GM19467 (cell line): ENCODE measurements at regions not wholly inside any gene's neighbourhood (a gene's known extent, or its start where the extent isn't known, plus 50 kb on each side); places are given as distances from the start of the nearest gene placed in this dataset.
A peak's percentile ranks its signal among the peaks of the same experiment; 100 is the strongest.

Source experiments
- ATAC-seq: cut with Tn5 transposase; IDR thresholded peaks from one replicate; pipeline ENCODE4 v1.9.1; 2021; ENCODE audit warnings: mild to moderate bottlenecking, moderate library complexity; ENCODE audit not compliant: unreplicated experiment

DNA sequence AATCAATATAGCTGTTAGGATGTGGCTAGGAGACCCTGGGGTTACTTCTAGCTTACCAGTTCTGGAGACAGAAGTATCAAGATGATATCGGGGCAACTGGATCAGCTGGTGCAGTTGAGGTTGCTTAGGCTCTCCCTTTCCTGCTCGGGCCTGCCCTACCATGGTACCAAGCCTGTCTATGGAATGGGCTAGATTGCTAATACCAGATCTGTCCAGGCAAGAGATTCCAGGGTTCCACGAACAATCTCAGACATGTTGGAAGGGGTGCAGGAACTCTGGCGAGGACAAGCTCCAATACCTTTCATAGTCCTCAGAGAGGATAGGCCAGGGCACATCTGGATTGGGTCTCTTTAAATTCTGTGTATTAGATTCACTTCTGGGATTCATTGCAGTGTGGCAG, 53.8 kb downstream of the ADM start:
- ATAC-seq: no peak

DNA sequence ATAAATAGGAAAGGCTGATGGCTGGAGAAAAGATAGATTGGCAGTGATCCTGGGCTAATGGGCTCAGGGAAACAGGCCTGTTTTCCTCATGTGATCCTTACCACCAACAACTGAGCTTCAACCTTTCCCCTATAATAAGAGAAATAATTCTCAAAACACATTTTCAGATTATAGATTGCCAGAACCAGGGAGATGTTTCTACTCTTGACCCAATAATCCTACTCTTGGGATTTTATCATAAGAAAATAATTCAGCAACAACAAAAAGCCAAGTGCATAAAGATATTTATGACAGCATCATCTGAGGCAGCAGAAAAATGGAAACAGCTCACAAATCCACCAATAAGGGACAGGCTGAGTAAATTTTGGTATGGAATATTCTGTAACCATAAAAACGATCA, 54.3 kb downstream of the ADM start:
- ATAC-seq: no peak

- no peak for ATAC-seq
Observed at GRCh38 chr11:10360835-10361234, 56.0 kb downstream of the ADM start.

- no peak for ATAC-seq
Observed at GRCh38 chr11:10365045-10365444, 60.2 kb downstream of the ADM start.

- peak; percentile 89 for ATAC-seq
Observed at GRCh38 chr11:10366568-10367331, 61.9 kb downstream of the ADM start.

DNA sequence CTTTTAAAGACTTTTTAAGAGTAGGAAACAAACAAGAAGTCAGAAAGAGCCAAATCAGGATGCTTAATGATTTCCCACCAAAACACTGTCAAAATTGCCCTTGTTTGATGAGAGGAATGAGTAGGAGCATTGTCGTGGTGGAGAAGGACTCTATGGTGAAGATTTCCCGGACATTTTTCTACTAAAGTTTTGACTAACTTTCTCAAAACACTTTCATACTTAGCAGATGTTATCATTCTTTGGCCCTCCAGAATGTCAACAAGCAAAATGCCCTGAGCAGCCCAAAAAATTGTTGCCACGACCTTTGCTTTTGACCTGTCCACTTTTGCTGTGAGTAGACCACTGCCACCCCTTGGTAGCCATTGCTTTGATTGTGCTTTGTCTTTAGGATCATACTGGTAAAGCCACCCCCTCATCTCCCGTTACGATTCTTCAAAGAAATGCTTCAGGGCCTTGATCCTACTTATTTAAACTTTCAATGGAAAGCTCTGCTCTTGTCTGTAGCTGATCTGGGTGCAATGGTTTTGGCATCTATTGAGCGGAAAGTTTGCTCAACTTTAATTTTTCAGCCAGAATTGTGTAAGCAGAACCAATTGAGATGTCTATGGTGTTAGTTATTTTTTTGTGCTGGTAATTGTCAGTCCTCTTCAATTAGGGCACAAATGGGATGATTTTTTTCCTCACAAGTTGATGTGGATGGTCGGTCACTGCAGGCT, 67.2 kb downstream of the ADM start:
- no peak for ATAC-seq

- ATAC-seq: no peak
Observed at GRCh38 chr11:10373340-10373739, 68.5 kb downstream of the ADM start.

DNA sequence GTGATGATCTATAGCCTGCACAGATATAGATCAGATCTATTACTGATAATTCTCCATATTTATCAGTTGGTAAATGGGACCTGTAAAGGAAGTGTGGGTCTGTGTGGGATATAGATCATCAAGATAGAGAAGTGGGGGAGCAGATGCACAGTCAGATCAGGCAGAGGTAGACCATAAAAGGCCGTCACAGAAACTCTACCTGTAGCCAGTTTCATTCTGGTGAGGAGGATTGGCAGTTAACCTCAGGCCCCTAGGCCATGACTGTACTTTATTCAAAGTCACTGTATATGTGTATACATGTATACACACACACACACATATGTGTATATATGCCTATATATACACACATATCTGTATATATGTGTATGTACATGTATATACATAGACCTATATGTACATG, 69.1 kb downstream of the ADM start:
- ATAC-seq: no peak

DNA sequence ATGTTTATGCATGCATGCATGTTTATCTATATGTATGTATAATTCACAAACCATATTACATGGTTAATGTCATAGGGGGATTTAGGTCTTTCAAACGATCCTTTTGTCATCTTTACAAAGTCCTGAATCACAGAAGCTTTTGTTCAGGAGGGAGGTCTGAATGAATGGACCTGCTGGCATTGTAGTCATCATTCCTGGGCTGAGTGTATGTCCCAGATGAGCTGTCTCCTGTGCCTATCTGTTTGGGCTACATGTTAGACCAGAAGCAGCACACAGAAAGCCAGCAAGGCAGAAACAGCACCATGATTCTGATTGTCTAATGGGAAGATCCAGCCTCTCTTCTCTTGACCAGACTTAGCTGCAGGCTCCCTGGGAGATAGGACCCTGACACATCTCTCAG, 69.5 kb downstream of the ADM start:
- ATAC-seq: no peak

DNA sequence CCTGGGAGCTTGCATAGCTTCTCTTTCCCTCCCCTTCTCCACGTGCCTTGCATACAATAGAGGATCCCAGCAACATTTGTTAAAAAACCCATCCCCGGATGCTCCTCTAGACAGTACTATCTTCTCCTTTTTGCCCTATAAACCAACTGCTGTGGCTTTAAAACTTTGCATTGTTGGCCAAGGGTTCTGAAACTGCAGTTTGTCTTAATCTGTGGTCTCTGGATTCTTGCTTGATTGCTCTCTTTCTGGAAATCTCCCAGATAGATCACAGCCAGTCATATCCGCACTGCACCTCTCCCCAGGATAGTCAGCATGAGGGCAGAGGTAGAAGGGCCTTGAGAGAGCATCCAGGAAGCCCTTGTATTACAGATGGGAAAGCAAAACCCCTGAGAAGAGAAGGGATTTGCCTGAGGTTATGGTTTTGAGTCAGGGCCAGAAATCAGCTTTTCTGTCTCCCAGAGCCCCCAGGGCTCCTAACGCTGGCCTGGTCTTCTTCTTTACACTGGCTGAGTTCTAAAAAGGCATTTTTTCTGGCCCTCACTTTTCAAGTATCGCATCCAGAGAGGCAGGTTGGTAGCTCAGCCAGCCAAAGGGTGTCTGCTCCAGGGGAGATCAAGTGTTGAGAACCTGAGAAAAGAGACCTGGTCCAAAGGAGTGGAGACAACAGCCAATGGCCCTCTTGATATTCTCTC, 70.6 kb downstream of the ADM start:
- ATAC-seq: no peak

DNA sequence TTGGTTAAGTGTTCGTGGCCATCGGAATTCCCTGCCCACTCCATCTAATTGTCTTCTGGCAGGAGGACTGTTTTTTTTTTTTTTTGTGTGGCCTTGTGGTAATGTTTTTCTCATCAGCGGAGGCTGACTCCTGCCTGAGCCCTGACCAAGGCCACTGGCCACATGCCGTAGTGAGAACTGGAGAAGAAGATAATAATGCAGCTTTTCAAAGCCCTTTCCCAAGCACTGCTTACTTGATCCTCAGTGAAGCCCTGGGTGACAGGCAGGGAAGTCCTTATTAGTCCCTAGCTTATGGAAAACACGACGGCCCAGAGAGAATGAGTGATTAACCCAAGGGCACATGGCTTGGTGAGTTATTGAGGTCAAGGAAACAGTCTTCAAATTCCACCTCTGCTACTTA, 71.2 kb downstream of the ADM start:
- no peak for ATAC-seq

GRCh38 chr11:10377183-10377582, 72.3 kb downstream of the ADM start:
- no peak for ATAC-seq

DNA sequence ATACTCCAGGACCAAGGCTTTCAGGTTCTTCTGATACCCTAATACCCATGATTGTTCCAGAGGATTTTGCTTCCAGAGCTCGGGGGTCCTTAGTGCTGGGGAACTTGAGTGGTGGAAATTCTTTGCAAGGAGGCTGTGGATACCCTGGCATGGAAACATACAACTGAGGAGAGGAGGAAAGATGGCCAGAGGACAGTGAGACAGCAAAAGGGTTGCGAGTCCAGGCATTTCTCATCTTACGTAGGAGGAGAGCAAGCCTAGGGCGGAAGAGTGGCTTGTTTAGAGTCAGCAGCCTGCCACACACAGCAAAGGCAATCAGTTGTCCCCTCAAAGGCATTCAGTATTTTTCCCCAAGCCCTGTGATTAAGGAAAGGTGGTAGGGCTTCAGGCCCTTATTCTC, 73.5 kb downstream of the ADM start:
- ATAC-seq: no peak

GRCh38 chr11:10379022-10379421, 74.1 kb downstream of the ADM start:
- no peak for ATAC-seq

- no peak for ATAC-seq
Observed at GRCh38 chr11:10379426-10379825, 74.6 kb downstream of the ADM start.

DNA sequence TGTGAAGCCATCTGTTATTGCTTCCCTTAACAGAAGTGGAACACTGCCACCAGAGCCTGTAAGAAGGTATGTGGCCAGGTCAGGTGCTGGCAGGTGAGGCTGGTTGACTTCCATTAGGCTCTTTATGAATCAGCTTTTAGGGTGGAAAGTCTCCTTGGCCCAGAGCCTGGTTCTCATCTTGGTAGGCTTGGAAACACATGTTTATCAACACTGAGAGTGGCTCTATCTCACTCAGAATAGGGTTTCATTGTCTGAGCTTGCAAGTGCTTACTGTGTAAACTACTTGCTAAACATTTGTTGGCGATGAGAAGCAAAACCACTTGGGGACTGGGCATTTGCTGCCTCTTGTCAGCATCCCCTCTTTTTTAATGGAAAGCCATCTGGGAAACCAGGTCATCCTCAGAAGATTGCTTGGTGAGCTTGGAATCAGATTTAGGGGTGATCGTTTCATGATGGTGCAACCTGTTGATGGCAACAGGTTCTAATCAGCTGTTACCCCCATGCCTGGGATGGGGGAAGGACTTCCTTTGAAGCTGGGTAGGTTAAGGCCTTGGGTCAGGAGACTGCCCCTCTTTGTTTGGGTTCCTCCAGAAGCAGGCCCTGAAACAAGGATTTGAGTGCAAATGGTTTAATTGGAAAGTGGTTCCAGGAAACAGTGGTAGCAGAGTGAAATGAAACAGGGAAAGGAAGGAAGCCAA, 75.0 kb upstream of the AMPD3 start:
- ATAC-seq: no peak

- no peak for ATAC-seq
Observed at GRCh38 chr11:10380921-10381320, 74.1 kb upstream of the AMPD3 start.

DNA sequence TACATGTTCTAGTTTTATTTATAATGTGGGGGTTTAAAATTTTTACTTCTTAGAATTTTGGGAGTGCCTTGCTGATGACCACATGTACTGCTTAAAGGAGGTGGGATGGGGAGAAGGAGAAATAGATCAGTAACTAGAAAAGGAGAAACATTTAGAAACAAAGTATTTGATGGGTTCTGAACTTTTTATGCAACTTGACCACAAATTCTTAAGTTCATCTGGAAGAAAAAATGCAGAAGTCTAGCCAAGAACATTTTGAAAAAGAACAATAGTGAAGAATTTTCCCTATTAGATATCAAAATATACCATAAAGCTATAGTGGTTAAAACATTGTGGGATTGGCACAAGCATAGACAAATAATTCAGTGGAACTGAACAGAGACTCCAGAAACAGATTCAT, 73.3 kb upstream of the AMPD3 start:
- ATAC-seq: no peak

DNA sequence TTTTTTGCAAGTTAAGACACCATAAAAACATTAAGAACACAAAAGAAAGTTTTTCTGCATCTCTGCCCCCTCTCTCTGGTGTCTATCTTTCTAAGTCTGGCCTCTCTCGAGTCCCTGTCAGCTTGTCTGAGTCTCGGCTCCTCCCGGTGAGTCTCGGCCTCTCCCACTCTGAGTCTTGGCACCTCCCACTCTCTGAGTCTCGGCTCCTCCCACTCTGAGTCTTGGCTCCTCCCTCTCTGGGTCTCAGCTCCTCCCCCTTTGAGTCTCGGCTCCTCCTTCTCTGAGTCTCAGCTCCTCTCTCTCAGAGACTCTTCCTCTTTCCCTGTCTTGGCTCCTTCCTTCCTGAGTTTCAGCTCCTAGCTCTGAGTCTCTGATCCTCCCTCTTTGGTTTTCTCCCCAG, 72.5 kb upstream of the AMPD3 start:
- no peak for ATAC-seq

- ATAC-seq: no peak
Observed at GRCh38 chr11:10385696-10386095, 69.4 kb upstream of the AMPD3 start.

- no peak for ATAC-seq
Observed at GRCh38 chr11:10386361-10386760, 68.7 kb upstream of the AMPD3 start.

- ATAC-seq: no peak
Observed at GRCh38 chr11:10386861-10387205, 68.2 kb upstream of the AMPD3 start.
